ENCODE measurements at regions not wholly inside any gene's neighbourhood (a gene's known extent, or its start where the extent isn't known, plus 50 kb on each side); places are given as distances from the start of the nearest gene placed in this dataset.

DNA sequence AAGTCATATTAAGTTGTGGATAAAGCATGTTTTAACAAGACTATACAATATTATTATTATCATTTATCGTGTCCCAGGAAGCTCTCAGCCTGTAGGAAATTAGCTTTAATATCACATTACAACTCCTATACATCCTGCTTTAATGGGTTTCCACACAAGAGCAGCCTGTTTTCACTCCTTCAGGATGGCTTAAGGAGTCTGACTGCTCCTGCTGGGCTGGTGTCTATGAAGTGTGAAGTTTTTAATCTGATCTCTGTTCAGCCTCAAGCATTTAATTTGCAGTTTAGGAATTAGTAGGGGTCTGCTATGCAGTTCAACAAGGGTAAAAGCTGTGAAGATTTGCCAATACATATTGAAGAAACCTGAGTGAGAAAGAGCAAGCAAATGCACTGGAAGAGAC, 653.4 kb upstream of the LRRC4C start:
- Histone ChIP-seq H4K91ac (ENCODE audit: low read depth, low read length) (no peak overlapping the region), H3K27ac (ENCODE audit: low read depth, low read length) (no peak overlapping the region), H2BK120ac (ENCODE audit: insufficient read depth, low read length, poor library complexity) (no peak overlapping the region), H3K79me2 (ENCODE audit: control insufficient read depth, insufficient read depth, low read length, poor library complexity) (no peaks in the 10 kb centered on the region), H3K79me1 (ENCODE audit: low read length) (no peaks in the 10 kb centered on the region), H3K14ac (ENCODE audit: low read length) (no peak overlapping the region), H3K9ac (ENCODE audit: low read length) (no peak overlapping the region), H3K4me2 (ENCODE audit: low read length) (no peak overlapping the region), H3K27me3 (ENCODE audit: insufficient read depth, low read length) (no peaks in the 10 kb centered on the region), H2AK5ac (ENCODE audit: low read length) (no peak overlapping the region), H3K9me3 (ENCODE audit: insufficient read depth, low read depth, low read length) (no peaks in the 10 kb centered on the region), H3K36me3 (ENCODE audit: control insufficient read depth in 1 of 2, insufficient read depth in 2 of 2, low read length in 2 of 2) (no peaks in the 10 kb centered on the region), H2BK5ac (ENCODE audit: low read depth, low read length, poor library complexity) (no peak overlapping the region), H3K23ac (ENCODE audit: low read length) (no peak overlapping the region), H3K4me1 (ENCODE audit: control insufficient read depth in 1 of 2, insufficient read depth in 2 of 2, low read length in 2 of 2) (no peaks in the 10 kb centered on the region), H4K8ac (ENCODE audit: low read depth, low read length) (no peak overlapping the region), H3K18ac (ENCODE audit: low read length) (no peak overlapping the region), H3K4ac (ENCODE audit: low read depth, low read length) (no peak overlapping the region), H2AFZ (ENCODE audit: insufficient read depth, low read length, poor library complexity) (no peak overlapping the region), H4K12ac (ENCODE audit: low read depth, low read length) (no peak overlapping the region), H3K4me3 (ENCODE audit: low read depth, low read length) (no peak overlapping the region), H2BK12ac (ENCODE audit: low read length) (no peak overlapping the region)
- DNase-seq: no peak
- no CpG with 5 or more reads among the region's 1 CpG for WGBS (ENCODE audit: extremely low coverage, insufficient coverage, insufficient read length)

DNA sequence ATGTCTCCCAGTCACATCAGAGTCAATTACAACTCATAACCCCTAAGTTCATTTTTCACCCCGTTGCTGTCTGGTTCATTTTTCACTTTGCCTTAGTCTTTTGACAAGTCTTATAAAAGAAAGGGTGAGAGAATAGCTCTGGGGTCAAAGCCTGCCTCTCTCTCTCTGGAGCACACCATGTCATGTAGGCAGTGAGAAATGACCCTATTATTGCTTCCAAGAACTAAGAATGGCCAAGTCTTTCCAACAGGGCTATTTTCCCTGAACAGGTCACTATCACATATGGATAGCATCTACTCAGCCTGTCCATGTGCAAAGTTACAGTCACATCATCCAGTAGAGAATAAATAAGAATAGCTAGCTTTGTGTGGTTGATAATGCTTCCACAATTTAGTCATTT, 655.5 kb upstream of the LRRC4C start:
- H3K27me3 ChIP-seq (ENCODE audit: insufficient read depth, low read length): no peaks in the 10 kb centered on the region
- no peak overlapping the region for H2BK5ac ChIP-seq (ENCODE audit: low read depth, low read length, poor library complexity)
- no peak overlapping the region for H2BK120ac ChIP-seq (ENCODE audit: insufficient read depth, low read length, poor library complexity)
- H3K9ac ChIP-seq (ENCODE audit: low read length): no peak overlapping the region
- DNase-seq: no peak
- no peak overlapping the region for H3K27ac ChIP-seq (ENCODE audit: low read depth, low read length)
- no CpG with 5 or more reads among the region's 1 CpG for WGBS (ENCODE audit: extremely low coverage, insufficient coverage, insufficient read length)
- H2BK12ac ChIP-seq (ENCODE audit: low read length): no peak overlapping the region
- H3K23ac ChIP-seq (ENCODE audit: low read length): no peak overlapping the region
- no peak overlapping the region for H4K12ac ChIP-seq (ENCODE audit: low read depth, low read length)
- no peak overlapping the region for H3K4ac ChIP-seq (ENCODE audit: low read depth, low read length)
- no peak overlapping the region for H3K4me3 ChIP-seq (ENCODE audit: low read depth, low read length)
- no peaks in the 10 kb centered on the region for H3K79me1 ChIP-seq (ENCODE audit: low read length)
- H4K8ac ChIP-seq (ENCODE audit: low read depth, low read length): no peak overlapping the region
- no peak overlapping the region for H3K4me2 ChIP-seq (ENCODE audit: low read length)
- no peak overlapping the region for H2AK5ac ChIP-seq (ENCODE audit: low read length)
- H3K18ac ChIP-seq (ENCODE audit: low read length): no peak overlapping the region
- no peak overlapping the region for H2AFZ ChIP-seq (ENCODE audit: insufficient read depth, low read length, poor library complexity)
- no peaks in the 10 kb centered on the region for H3K36me3 ChIP-seq (ENCODE audit: control insufficient read depth in 1 of 2, insufficient read depth in 2 of 2, low read length in 2 of 2)
- no peak overlapping the region for H4K91ac ChIP-seq (ENCODE audit: low read depth, low read length)
- no peak overlapping the region for H3K14ac ChIP-seq (ENCODE audit: low read length)
- H3K9me3 ChIP-seq (ENCODE audit: insufficient read depth, low read depth, low read length): no peaks in the 10 kb centered on the region
- H3K79me2 ChIP-seq (ENCODE audit: control insufficient read depth, insufficient read depth, low read length, poor library complexity): no peaks in the 10 kb centered on the region
- H3K4me1 ChIP-seq (ENCODE audit: control insufficient read depth in 1 of 2, insufficient read depth in 2 of 2, low read length in 2 of 2): no peaks in the 10 kb centered on the region

DNA sequence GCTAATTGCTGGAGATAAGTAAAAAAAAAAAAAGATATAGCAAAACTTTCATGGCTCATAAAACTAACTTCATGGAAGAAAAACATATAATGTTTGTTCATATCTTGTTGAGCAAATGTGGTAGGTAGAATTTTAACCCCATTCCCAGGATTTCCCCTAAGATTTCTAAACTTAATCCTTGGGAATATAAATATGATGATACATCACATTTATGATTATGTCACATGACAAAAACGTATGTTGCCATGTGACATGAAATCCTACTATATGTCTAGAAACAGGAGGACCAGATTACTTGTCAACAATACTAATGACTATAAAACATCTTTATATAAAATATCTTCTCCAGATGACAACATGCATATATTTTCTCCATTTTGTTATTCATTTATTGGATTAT, 679.0 kb upstream of the LRRC4C start:
- Histone ChIP-seq H4K12ac (ENCODE audit: low read depth, low read length) (no peak overlapping the region), H3K79me2 (ENCODE audit: control insufficient read depth, insufficient read depth, low read length, poor library complexity) (no peaks in the 10 kb centered on the region), H3K27me3 (ENCODE audit: insufficient read depth, low read length) (no peaks in the 10 kb centered on the region), H3K4me3 (ENCODE audit: low read depth, low read length) (no peak overlapping the region), H3K27ac (ENCODE audit: low read depth, low read length) (no peak overlapping the region), H3K36me3 (ENCODE audit: control insufficient read depth in 1 of 2, insufficient read depth in 2 of 2, low read length in 2 of 2) (no peaks in the 10 kb centered on the region), H4K91ac (ENCODE audit: low read depth, low read length) (no peak overlapping the region), H2AK5ac (ENCODE audit: low read length) (no peak overlapping the region), H3K79me1 (ENCODE audit: low read length) (no peaks in the 10 kb centered on the region), H3K9me3 (ENCODE audit: insufficient read depth, low read depth, low read length) (no peaks in the 10 kb centered on the region), H3K14ac (ENCODE audit: low read length) (no peak overlapping the region), H2BK120ac (ENCODE audit: insufficient read depth, low read length, poor library complexity) (no peak overlapping the region), H2AFZ (ENCODE audit: insufficient read depth, low read length, poor library complexity) (no peak overlapping the region), H3K9ac (ENCODE audit: low read length) (no peak overlapping the region), H3K4ac (ENCODE audit: low read depth, low read length) (no peak overlapping the region), H2BK12ac (ENCODE audit: low read length) (no peak overlapping the region), H3K4me1 (ENCODE audit: control insufficient read depth in 1 of 2, insufficient read depth in 2 of 2, low read length in 2 of 2) (no peaks in the 10 kb centered on the region), H2BK5ac (ENCODE audit: low read depth, low read length, poor library complexity) (no peak overlapping the region), H3K18ac (ENCODE audit: low read length) (no peak overlapping the region), H3K23ac (ENCODE audit: low read length) (no peak overlapping the region), H3K4me2 (ENCODE audit: low read length) (no peak overlapping the region), H4K8ac (ENCODE audit: low read depth, low read length) (no peak overlapping the region)
- DNase-seq: no peak
- WGBS (ENCODE audit: extremely low coverage, insufficient coverage, insufficient read length): no CpG with 5 or more reads among the region's 1 CpG

DNA sequence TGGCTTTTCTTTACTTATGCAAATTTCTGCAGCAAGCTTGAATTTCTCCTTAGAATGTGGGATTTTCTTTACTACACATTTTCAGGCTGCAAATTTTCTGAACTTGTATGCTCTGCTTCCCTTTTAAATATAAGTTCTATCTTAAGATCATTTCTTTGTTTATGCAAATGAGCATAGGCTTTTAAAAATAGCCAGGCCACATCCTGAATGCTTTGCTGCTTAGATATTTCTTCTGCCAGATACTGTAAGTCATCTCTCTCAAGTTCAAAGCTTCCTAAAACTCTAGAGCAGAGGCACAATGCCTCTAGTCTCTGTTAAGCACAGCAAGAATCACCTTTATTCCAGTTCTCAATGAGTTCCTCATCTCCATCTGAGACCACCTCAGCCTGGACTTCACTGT, 685.9 kb upstream of the LRRC4C start:
- no peak overlapping the region for H2BK5ac ChIP-seq (ENCODE audit: low read depth, low read length, poor library complexity)
- no peaks in the 10 kb centered on the region for H3K27me3 ChIP-seq (ENCODE audit: insufficient read depth, low read length)
- H3K9me3 ChIP-seq (ENCODE audit: insufficient read depth, low read depth, low read length): peaks cover 6% of the 10 kb centered on the region
- H3K18ac ChIP-seq (ENCODE audit: low read length): no peak overlapping the region
- no peak overlapping the region for H3K4me2 ChIP-seq (ENCODE audit: low read length)
- H3K14ac ChIP-seq (ENCODE audit: low read length): no peak overlapping the region
- H2BK12ac ChIP-seq (ENCODE audit: low read length): no peak overlapping the region
- H3K9ac ChIP-seq (ENCODE audit: low read length): no peak overlapping the region
- H3K23ac ChIP-seq (ENCODE audit: low read length): no peak overlapping the region
- no peak overlapping the region for H3K4ac ChIP-seq (ENCODE audit: low read depth, low read length)
- H2AFZ ChIP-seq (ENCODE audit: insufficient read depth, low read length, poor library complexity): no peak overlapping the region
- no peak overlapping the region for H4K8ac ChIP-seq (ENCODE audit: low read depth, low read length)
- no peak overlapping the region for H3K27ac ChIP-seq (ENCODE audit: low read depth, low read length)
- no peak overlapping the region for H2AK5ac ChIP-seq (ENCODE audit: low read length)
- H3K36me3 ChIP-seq (ENCODE audit: control insufficient read depth in 1 of 2, insufficient read depth in 2 of 2, low read length in 2 of 2): no peaks in the 10 kb centered on the region
- H3K79me2 ChIP-seq (ENCODE audit: control insufficient read depth, insufficient read depth, low read length, poor library complexity): no peaks in the 10 kb centered on the region
- H2BK120ac ChIP-seq (ENCODE audit: insufficient read depth, low read length, poor library complexity): no peak overlapping the region
- no peak overlapping the region for H4K91ac ChIP-seq (ENCODE audit: low read depth, low read length)
- no peaks in the 10 kb centered on the region for H3K79me1 ChIP-seq (ENCODE audit: low read length)
- H3K4me3 ChIP-seq (ENCODE audit: low read depth, low read length): no peak overlapping the region
- no peaks in the 10 kb centered on the region for H3K4me1 ChIP-seq (ENCODE audit: control insufficient read depth in 1 of 2, insufficient read depth in 2 of 2, low read length in 2 of 2)
- no peak for DNase-seq
- no peak overlapping the region for H4K12ac ChIP-seq (ENCODE audit: low read depth, low read length)

DNA sequence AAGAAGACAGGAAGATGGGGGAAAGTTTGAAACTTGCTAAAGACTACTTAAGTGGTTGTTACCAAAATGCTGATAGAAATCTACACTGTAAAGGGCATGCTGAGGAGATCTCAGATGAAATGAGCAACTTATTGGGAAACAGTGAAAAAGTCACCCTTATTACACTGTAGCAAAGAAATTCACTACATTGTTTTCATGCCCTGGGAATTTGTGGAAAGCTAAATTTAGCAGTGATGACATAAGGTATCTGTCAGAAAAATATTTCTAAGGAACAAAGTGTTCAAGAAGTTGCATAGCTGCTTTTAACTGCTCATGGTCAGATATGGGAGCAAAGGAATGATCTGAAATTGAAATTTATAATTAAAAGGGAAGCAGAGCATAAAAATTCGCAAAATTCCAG, 702.4 kb upstream of the LRRC4C start:
- Histone ChIP-seq H3K9me3 (ENCODE audit: insufficient read depth, low read depth, low read length) (no peaks in the 10 kb centered on the region), H2BK120ac (ENCODE audit: insufficient read depth, low read length, poor library complexity) (no peak overlapping the region), H3K27ac (ENCODE audit: low read depth, low read length) (no peak overlapping the region), H3K9ac (ENCODE audit: low read length) (no peak overlapping the region), H3K23ac (ENCODE audit: low read length) (no peak overlapping the region), H3K14ac (ENCODE audit: low read length) (no peak overlapping the region), H3K27me3 (ENCODE audit: insufficient read depth, low read length) (no peaks in the 10 kb centered on the region), H3K36me3 (ENCODE audit: control insufficient read depth in 1 of 2, insufficient read depth in 2 of 2, low read length in 2 of 2) (no peaks in the 10 kb centered on the region), H4K91ac (ENCODE audit: low read depth, low read length) (no peak overlapping the region), H3K4me1 (ENCODE audit: control insufficient read depth in 1 of 2, insufficient read depth in 2 of 2, low read length in 2 of 2) (no peaks in the 10 kb centered on the region), H3K79me2 (ENCODE audit: control insufficient read depth, insufficient read depth, low read length, poor library complexity) (no peaks in the 10 kb centered on the region), H3K4me3 (ENCODE audit: low read depth, low read length) (no peak overlapping the region), H2BK12ac (ENCODE audit: low read length) (no peak overlapping the region), H3K18ac (ENCODE audit: low read length) (no peak overlapping the region), H2AFZ (ENCODE audit: insufficient read depth, low read length, poor library complexity) (no peak overlapping the region), H3K4me2 (ENCODE audit: low read length) (no peak overlapping the region), H4K8ac (ENCODE audit: low read depth, low read length) (no peak overlapping the region), H3K4ac (ENCODE audit: low read depth, low read length) (no peak overlapping the region), H4K12ac (ENCODE audit: low read depth, low read length) (no peak overlapping the region), H3K79me1 (ENCODE audit: low read length) (no peaks in the 10 kb centered on the region), H2AK5ac (ENCODE audit: low read length) (no peak overlapping the region), H2BK5ac (ENCODE audit: low read depth, low read length, poor library complexity) (no peak overlapping the region)
- DNase-seq: peak in 1 of 2 donors; percentile 38
- WGBS (ENCODE audit: extremely low coverage, insufficient coverage, insufficient read length): no CpG with 5 or more reads among the region's 1 CpG
